ENCODE measurements at regions not wholly inside any gene's neighbourhood (a gene's known extent, or its start where the extent isn't known, plus 50 kb on each side); places are given as distances from the start of the nearest gene placed in this dataset.

GRCh38 chr3:45277636-45278035 is 51.5 kb upstream of the TMEM158 start:
- no peak for DNase-seq (ENCODE audit: low spot score)

- no peak for DNase-seq (ENCODE audit: low spot score)
These were observed 54.1 kb upstream of the TMEM158 start for GRCh38 chr3:45280232-45280631.

- DNase-seq (ENCODE audit: low spot score) = no peak
These were observed 54.9 kb upstream of the TMEM158 start for GRCh38 chr3:45280971-45281370.

DNA sequence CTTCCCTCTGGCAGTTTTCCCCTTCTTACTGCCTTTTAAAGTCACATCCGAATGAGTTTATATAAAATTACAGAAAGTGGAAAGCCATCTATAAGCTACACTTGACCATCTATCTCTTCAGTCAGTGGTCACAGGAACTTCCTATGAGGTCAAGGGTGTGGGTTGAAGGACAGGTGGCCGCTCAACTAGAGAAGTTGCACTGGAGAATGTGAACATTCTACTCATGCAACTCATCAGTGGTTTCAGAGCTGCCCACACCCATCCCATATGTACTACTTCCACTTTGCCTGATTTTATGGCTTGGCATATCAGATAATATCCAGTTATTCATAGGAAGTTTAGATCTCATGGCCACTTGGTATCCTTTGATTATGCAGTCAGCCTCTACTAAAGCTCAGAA is 57.4 kb upstream of the TMEM158 start:
- no peak for DNase-seq (ENCODE audit: low spot score)

DNA sequence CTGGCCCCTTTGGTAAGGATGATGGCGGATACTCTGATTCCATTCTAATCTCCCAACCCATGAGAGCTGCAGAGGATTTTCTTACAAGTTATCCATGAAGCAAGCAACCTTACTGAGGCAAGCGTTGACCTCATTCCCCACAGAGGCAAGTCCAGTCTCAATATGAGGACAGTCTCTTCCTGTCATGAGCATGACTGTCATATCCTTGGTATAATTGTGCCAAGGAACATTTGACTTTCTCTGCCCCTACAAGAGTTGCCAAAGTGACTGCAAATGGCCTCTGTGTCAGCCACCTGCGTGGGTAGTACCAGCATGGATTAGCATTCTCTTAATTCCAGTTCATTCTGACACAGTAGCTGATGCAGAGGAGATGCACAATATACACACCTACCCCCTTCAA is 71.2 kb upstream of the TMEM158 start:
- DNase-seq (ENCODE audit: low spot score) = no peak

DNA sequence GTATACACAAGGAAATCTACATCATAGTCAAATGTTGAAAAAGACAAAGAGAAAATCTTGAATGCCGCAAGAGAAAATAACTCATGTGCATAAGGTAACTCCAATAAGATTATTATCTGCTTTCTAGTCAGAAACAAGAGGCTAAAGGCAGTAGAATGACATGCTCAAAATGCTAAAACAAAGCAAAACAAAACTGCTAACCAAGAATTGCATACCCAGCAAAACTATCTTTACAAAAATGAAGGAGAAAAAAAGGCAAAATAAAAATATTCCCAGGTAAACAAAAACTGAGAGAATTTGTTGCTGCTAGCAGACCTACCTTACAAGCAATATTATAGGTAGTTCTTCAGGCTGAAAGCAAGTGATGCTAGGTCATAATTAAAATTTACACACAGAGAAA is 76.4 kb upstream of the TMEM158 start:
- no peak for DNase-seq (ENCODE audit: low spot score)

GRCh38 chr3:45306406-45307008 is 80.4 kb upstream of the TMEM158 start:
- DNase-seq (ENCODE audit: low spot score) = no peak

DNA sequence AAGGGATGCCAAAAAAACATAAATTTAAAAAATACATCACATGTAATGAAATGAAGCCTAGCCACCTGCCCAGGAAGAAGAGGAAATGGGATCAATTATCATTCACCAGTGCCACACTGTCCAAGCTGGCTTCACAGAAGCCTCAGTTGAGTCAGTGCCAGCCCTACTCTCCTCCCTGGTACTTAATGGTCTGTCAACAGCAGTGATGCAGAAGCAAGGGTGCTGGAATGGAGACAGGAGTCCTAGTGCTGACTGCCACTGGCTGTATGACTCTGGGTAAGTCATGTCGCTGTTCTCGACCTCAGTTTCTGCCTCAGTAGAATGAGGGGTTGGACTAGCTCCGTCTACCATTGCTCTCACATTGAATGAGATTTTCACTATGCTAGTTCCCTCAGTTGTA is 78.5 kb upstream of the LARS2 start:
- DNase-seq (ENCODE audit: low spot score) = no peak

DNA sequence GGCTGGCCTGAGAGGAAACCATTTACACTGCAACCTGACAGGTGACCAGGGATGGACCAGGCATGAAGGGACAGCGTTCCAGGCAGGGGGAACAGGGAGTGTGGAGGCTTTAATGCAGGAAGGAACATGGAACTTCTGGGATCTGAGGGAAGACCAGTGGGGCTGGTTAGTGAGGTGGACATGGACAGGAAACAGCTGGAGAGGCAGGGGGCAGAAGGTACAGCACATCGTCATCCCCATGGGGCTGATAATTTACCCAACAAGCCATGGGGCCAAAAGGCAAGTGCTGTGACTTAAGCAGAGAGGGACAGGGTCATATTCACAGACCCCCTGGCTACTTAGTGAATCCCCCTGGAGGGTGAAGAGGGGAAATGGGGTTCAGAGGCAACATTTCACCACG is 77.0 kb upstream of the LARS2 start:
- no peak for DNase-seq (ENCODE audit: low spot score)

- DNase-seq (ENCODE audit: low spot score) = no peak
These were observed 76.2 kb upstream of the LARS2 start for GRCh38 chr3:45311953-45312801.

DNA sequence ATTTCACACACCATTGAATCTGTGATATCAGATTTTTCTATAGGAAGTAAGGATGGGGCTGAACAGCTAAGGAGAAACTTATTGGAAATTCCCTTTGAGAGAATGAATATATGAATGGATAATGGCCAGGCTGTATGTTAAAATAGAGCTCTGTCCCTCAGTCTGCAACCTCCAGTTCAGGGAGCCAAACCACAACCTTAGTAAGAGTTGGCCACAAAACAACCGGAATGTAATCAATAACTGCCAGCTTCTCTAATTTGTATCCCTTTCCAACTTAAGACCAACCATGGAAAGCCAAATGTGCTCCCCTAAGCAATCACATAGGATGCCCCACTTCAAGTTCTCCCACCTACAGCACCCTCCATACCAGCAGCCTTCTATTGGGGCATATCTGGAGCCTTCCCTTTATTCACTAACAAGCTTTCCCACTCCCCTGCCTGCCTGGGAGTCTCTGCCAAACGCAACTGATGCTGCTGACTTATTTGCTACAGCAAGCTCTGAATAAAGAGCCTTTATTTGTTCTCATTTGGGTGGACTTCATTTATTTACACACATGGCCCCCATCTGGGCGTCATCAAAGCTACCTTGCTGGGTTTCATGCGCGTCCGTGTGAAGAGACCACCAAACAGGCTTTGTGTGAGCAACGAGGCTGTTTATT is 75.4 kb upstream of the LARS2 start:
- DNase-seq (ENCODE audit: low spot score) = no peak

- no peak for DNase-seq (ENCODE audit: low spot score)
These were observed 74.5 kb upstream of the LARS2 start for GRCh38 chr3:45313743-45314403.

DNA sequence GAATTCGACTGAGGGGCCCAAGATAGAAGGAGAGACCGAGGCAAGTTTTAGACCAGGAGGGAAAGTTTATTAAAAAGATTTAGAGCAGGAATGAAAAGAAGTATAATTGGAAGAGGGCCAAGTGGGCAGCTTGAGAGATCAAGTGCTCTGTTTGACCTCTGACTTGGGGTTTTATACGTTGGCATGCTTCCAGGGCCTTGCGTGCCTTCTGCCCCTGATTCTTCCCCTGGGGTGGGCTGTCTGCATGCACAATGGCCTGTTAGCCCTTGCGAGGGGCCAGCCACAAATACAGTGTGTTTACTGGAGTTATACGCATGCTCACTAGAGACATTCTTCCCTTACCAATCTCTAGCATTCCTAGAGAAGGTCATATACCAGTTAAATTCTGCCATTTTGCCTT is 70.7 kb upstream of the LARS2 start:
- no peak for DNase-seq (ENCODE audit: low spot score)

DNA sequence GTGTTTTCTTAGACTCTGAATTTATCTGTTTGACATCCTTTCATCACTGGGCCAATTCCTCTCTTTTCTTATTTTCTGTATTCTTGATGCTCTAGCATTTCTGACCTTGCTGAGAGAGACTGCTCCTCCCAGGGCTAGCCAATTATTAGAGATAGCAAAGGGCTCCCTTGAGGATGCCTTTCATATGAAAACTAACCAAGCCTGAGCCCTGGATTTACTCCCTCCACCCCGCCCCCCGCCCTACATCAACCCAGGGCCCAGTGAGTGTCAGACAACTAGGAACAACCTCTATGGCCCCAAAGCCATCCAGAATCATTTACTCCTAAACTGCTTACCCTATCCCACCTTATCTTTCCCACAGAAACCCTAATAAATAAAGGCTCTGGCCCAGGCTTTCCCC is 69.7 kb upstream of the LARS2 start:
- DNase-seq (ENCODE audit: low spot score) = no peak

DNA sequence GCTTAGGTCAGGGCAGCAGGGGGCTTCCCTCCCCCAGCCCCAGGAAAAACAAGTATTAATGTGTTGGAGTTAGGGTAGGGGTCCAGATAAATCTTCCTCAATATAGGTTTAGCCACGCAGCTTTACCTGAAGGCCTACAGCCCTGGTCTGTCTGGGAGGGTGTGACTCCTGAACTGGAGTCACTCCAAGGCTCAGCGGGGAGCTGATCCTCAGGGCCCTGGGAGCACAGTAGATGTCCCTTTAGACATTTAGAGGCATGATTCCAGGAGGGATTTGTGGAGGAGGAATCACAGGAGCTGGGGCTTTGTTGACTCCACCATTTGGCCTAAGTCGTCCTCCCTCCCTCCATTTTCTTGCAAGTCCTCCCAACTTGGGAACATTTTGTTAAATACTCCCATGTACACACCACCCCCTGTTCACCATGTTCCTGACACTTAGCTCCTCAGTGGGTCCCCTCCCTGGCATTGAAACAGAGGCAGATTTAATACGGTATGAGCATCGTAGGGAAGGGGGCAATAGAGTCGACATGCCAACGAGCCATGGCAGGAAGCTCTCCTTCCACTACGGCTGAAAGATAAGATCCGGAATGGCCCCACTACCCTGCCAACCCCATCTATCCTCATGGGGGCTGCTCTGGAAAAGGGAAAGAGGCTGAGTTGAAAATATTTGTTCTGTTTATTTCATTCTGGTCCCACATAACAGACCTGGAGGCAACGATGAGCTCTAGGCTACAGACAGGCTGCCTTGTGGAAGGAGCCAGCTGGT is 69.0 kb upstream of the LARS2 start:
- DNase-seq (ENCODE audit: low spot score) = no peak

DNA sequence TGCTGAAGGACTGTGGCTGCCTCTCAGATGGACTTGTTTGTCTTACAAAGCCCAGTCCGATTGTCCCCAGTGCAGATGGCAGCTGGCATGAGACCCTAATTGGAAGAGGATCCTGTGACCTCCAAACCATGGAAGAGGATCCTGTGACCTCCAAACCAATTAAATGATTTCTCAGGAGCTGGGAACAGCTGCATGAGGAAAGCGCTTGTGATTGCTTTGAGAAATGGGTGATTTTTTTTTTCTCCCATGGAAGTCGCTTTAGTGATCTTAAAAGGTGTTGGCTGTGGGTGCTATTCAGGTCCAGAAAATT is 68.4 kb upstream of the LARS2 start:
- DNase-seq (ENCODE audit: low spot score) = no peak

GRCh38 chr3:45320986-45321385 is 67.4 kb upstream of the LARS2 start:
- DNase-seq (ENCODE audit: low spot score) = no peak

DNA sequence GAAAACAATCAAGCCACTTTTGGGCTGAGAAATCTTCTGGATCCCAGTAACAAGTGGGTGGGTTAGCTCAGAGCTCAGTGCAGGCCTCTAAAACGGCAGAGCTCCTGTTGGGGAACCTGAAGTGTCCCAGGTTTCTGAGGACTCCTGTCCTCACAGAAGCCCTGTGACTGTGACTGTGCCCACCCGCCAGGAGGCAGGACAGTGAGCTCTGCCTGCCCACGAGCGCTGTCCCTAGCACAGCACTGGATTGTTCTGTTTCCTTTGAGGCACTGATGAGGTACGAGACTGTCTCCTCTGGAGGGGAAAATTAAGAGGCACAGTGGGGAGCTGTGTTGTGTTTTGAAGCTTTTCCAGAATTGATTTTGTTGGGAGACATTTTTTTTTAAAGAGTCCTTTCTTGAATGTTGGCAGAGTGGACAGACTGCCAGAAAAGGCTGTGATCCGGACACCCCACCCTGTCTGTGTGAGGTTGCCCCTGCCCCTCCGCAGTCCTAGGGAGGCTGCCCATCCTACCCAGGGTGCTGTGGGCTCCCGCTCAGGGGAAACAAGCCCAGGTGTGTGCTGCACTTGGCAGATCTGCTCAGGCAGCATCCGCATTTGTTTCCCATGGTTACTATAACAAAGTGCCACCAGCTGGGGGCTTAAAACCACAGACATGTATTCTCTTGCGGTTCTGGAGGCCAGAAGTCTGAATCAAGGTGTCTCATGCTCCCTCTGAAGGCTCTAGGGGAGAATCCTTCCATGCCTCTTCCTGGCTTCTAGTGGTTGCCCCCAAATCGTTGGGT is 66.6 kb upstream of the LARS2 start:
- peak; percentile 4 for DNase-seq (ENCODE audit: low spot score)

- no peak for DNase-seq (ENCODE audit: low spot score)
These were observed 65.8 kb upstream of the LARS2 start for GRCh38 chr3:45322616-45323015.

DNA sequence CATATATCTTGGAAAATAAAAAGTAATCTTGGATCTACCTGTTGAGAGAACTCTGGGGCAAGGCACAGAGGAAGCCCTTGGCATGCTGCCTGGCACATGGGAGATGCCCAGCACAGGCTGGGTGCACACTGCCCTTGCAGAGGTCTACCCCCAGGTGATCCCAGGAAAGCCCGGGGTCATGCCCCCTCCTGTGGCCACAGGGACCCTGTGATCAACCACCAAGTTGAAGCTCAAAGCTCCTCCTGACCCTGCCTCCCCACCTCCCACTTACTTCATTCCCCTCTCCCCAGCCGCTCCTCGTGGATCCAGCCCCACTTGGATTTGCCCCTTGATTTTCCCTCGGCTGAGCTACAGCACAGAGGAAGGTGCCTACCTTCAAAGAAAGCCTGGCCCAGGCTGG is 62.7 kb upstream of the LARS2 start:
- no peak for DNase-seq (ENCODE audit: low spot score)

DNA sequence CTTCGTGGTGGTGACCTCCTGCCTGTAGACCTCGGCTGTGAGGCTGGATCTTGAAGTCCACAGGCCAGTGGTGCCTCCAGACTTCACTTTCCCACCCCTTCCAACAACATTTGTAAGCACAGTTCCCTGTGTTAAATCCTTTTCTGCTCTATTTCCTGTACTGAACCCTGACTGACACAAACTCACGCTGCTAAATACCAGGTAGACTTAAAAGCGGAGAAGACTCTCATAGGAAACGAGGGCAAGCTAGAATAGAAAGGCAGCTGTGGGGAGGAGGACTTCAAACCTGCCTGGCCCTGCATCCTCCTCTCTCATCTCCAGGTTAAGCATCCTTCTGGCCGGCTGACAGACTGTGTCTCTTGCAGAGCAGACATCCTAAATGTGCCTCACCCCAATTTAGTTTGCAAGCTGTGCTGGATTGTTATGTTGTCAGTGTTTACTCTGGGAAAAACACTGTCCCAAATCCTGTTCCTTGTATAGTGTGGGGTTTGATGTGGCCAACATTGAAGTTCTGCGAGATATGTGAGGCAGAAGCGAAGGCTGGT is 58.5 kb upstream of the LARS2 start:
- no peak for DNase-seq (ENCODE audit: low spot score)

Measured in HT-29 (cell line).